HG03064 (cell line): ENCODE measurements at regions not wholly inside any gene's neighbourhood (a gene's known extent, or its start where the extent isn't known, plus 50 kb on each side); places are given as distances from the start of the nearest gene placed in this dataset.

ENCODE experiments used
- ATAC-seq: cut with Tn5 transposase; IDR thresholded peaks from one replicate; pipeline ENCODE4 v1.9.1; 2021; ENCODE audit warnings: low read depth; ENCODE audit not compliant: unreplicated experiment

GRCh38 chr5:159735036-159735435, 181.2 kb upstream of the ADRA1B start:
- no peak for ATAC-seq

- ATAC-seq = no peak
Observed at GRCh38 chr5:159735749-159736660, 180.3 kb upstream of the ADRA1B start.

- ATAC-seq = no peak
Observed at GRCh38 chr5:159736844-159737243, 179.4 kb upstream of the ADRA1B start.

GRCh38 chr5:159737263-159737662, 179.0 kb upstream of the ADRA1B start:
- no peak for ATAC-seq

- no peak for ATAC-seq
Observed at GRCh38 chr5:159741829-159742322, 174.4 kb upstream of the ADRA1B start.

GRCh38 chr5:159743234-159743633, 173.0 kb upstream of the ADRA1B start:
- no peak for ATAC-seq

GRCh38 chr5:159746707-159747106, 169.6 kb upstream of the ADRA1B start:
- no peak for ATAC-seq

GRCh38 chr5:159749146-159749545, 167.1 kb upstream of the ADRA1B start:
- ATAC-seq = no peak

GRCh38 chr5:159750226-159750625, 166.1 kb upstream of the ADRA1B start:
- ATAC-seq = no peak

GRCh38 chr5:159751459-159751858, 164.8 kb upstream of the ADRA1B start:
- ATAC-seq = no peak

GRCh38 chr5:159752622-159753275, 163.5 kb upstream of the ADRA1B start:
- no peak for ATAC-seq

- no peak for ATAC-seq
Observed at GRCh38 chr5:159758189-159758588, 158.1 kb upstream of the ADRA1B start.

- ATAC-seq = no peak
Observed at GRCh38 chr5:159759791-159760290, 156.4 kb upstream of the ADRA1B start.

GRCh38 chr5:159762921-159763320, 153.4 kb upstream of the ADRA1B start:
- ATAC-seq = no peak

GRCh38 chr5:159763562-159763961, 152.7 kb upstream of the ADRA1B start:
- ATAC-seq = no peak

- no peak for ATAC-seq
Observed at GRCh38 chr5:159764283-159765134, 151.8 kb upstream of the ADRA1B start.

- no peak for ATAC-seq
Observed at GRCh38 chr5:159765135-159765433, 151.2 kb upstream of the ADRA1B start.

GRCh38 chr5:159765760-159766517, 150.3 kb upstream of the ADRA1B start:
- ATAC-seq = no peak

- no peak for ATAC-seq
Observed at GRCh38 chr5:159768243-159768642, 148.0 kb upstream of the ADRA1B start.

GRCh38 chr5:159772698-159773061, 143.6 kb upstream of the ADRA1B start:
- ATAC-seq = no peak
